ENCODE measurements at regions not wholly inside any gene's neighbourhood (a gene's known extent, or its start where the extent isn't known, plus 50 kb on each side); places are given as distances from the start of the nearest gene placed in this dataset.

GRCh38 chr5:106374956-106375355, 1295.8 kb downstream of the EFNA5 start:
- CTCF ChIA-PET = no interaction called here
- no peaks in the 10 kb centered on the region for H3K27me3 Mint-ChIP-seq
- DNase-seq (no peak), ATAC-seq (ENCODE audit: low read depth) (no peak)
- no peaks in the 10 kb centered on the region for H3K4me1 Mint-ChIP-seq
- no peak for TF ChIP-seq CTCF (IDR thresholded peaks at IDR 0.05)
- intact Hi-C loops (cut with micrococcal nuclease) = no loop called here
- POLR2A ChIA-PET = no interaction called here
- no peak overlapping the region for H3K4me3 Mint-ChIP-seq
- H3K36me3 Mint-ChIP-seq (ENCODE audit: low read depth) = no peaks in the 10 kb centered on the region
- peaks cover 6% of the 10 kb centered on the region for H3K9me3 Mint-ChIP-seq
- H3K27ac Mint-ChIP-seq = no peak overlapping the region

GRCh38 chr5:106368021-106368420, 1302.7 kb downstream of the EFNA5 start:
- no peak for TF ChIP-seq CTCF (IDR thresholded peaks at IDR 0.05)
- ChIA-PET CTCF (no interaction called here), POLR2A (no interaction called here)
- Mint-ChIP-seq H3K9me3 (peaks cover 12% of the 10 kb centered on the region), H3K4me3 (no peak overlapping the region), H3K27me3 (no peaks in the 10 kb centered on the region), H3K36me3 (ENCODE audit: low read depth) (no peaks in the 10 kb centered on the region), H3K4me1 (no peaks in the 10 kb centered on the region), H3K27ac (no peak overlapping the region)
- ATAC-seq (ENCODE audit: low read depth) = no peak
- intact Hi-C loops (cut with micrococcal nuclease) = no loop called here
- no peak for DNase-seq

- H3K27ac Mint-ChIP-seq = no peak overlapping the region
- peaks cover 14% of the 10 kb centered on the region for H3K9me3 Mint-ChIP-seq
- no peak overlapping the region for H3K4me3 Mint-ChIP-seq
- DNase-seq = no peak
- no peak for TF ChIP-seq CTCF (IDR thresholded peaks at IDR 0.05)
- no peaks in the 10 kb centered on the region for H3K27me3 Mint-ChIP-seq
- no peaks in the 10 kb centered on the region for H3K36me3 Mint-ChIP-seq (ENCODE audit: low read depth)
- CTCF ChIA-PET = no interaction called here
- intact Hi-C loops (cut with micrococcal nuclease) = no loop called here
- POLR2A ChIA-PET = no interaction called here
- H3K4me1 Mint-ChIP-seq = no peaks in the 10 kb centered on the region
- no peak for ATAC-seq (ENCODE audit: low read depth)
Observed at GRCh38 chr5:106367281-106367680, 1303.5 kb downstream of the EFNA5 start.

- no peaks in the 10 kb centered on the region for H3K27me3 Mint-ChIP-seq
- no peak for DNase-seq
- H3K27ac Mint-ChIP-seq = no peak overlapping the region
- H3K4me1 Mint-ChIP-seq = no peaks in the 10 kb centered on the region
- ChIA-PET POLR2A (no interaction called here), CTCF (no interaction called here)
- no peak overlapping the region for H3K4me3 Mint-ChIP-seq
- no peaks in the 10 kb centered on the region for H3K36me3 Mint-ChIP-seq (ENCODE audit: low read depth)
- intact Hi-C loops (cut with micrococcal nuclease) = no loop called here
- no peak for ATAC-seq (ENCODE audit: low read depth)
- peaks cover 7% of the 10 kb centered on the region for H3K9me3 Mint-ChIP-seq
- no peak for TF ChIP-seq CTCF (IDR thresholded peaks at IDR 0.05)
Observed at GRCh38 chr5:106363578-106363977, 1307.2 kb downstream of the EFNA5 start.

- H3K9me3 Mint-ChIP-seq = peaks cover 7% of the 10 kb centered on the region
- CTCF ChIA-PET = no interaction called here
- ATAC-seq (ENCODE audit: low read depth) = no peak
- intact Hi-C loops (cut with micrococcal nuclease) = no loop called here
- no peak overlapping the region for H3K27ac Mint-ChIP-seq
- TF ChIP-seq CTCF (IDR thresholded peaks at IDR 0.05) = no peak
- no peaks in the 10 kb centered on the region for H3K36me3 Mint-ChIP-seq (ENCODE audit: low read depth)
- H3K27me3 Mint-ChIP-seq = no peaks in the 10 kb centered on the region
- H3K4me3 Mint-ChIP-seq = no peak overlapping the region
- POLR2A ChIA-PET = no interaction called here
- no peak for DNase-seq
- no peaks in the 10 kb centered on the region for H3K4me1 Mint-ChIP-seq
Observed at GRCh38 chr5:106361905-106362304, 1308.8 kb downstream of the EFNA5 start.

Measured in activated B cell treated with CpG ODN at 0.5 μM for 24 hours (primary cell).